ENCODE measurements at regions not wholly inside any gene's neighbourhood (a gene's known extent, or its start where the extent isn't known, plus 50 kb on each side); places are given as distances from the start of the nearest gene placed in this dataset.

DNA sequence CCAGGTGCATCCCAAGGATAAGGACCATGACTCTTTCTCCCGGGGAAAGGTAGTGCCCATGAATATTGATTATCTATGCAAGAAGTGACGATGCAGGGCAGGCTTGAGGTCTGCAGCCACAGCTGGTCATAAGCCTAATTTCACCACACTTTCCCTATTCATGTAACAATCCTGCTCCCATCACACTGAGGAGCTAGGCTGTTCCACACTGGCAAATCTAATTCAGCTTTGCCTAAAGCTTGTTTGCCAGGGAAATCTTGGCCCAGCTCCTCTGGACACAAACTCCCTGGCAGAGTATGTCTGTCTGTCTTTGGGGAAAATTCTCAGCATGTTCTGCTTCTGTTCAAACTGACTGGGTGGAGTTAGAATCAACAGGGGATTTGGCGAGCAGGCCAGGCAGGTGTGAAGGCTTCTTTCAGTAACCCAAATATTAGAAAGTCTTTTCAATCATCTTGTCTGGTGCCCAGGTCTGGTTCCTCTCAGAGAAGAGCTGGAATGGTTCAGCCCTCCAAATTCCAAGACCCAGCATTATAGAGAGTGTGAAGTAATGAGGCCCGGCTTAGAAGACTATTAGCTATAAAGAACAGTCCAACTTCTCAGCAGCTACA, 88.5 kb upstream of the SPDL1 start:
- no peaks in the 10 kb centered on the region for H3K9me3 ChIP-seq
- TF ChIP-seq CTCF (IDR thresholded peaks at IDR 0.05): no peak
- H3K4me3 ChIP-seq: no peak overlapping the region
- no peaks in the 10 kb centered on the region for H3K36me3 ChIP-seq (ENCODE audit: low read depth)
- no peak for DNase-seq
- intact Hi-C loops (cut with DNase I, micrococcal nuclease): no loop called here
- ATAC-seq: no peak
- no peaks in the 10 kb centered on the region for H3K4me1 ChIP-seq (ENCODE audit: low read depth)

GRCh38 chr5:169494383-169494935, 89.1 kb upstream of the SPDL1 start:
- Histone ChIP-seq H3K4me1 (ENCODE audit: low read depth) (no peaks in the 10 kb centered on the region), H3K36me3 (ENCODE audit: low read depth) (no peaks in the 10 kb centered on the region), H3K4me3 (no peak overlapping the region), H3K9me3 (no peaks in the 10 kb centered on the region)
- TF ChIP-seq CTCF (IDR thresholded peaks at IDR 0.05): no peak
- ATAC-seq: no peak
- intact Hi-C loops (cut with DNase I, micrococcal nuclease): no loop called here
- DNase-seq: no peak

DNA sequence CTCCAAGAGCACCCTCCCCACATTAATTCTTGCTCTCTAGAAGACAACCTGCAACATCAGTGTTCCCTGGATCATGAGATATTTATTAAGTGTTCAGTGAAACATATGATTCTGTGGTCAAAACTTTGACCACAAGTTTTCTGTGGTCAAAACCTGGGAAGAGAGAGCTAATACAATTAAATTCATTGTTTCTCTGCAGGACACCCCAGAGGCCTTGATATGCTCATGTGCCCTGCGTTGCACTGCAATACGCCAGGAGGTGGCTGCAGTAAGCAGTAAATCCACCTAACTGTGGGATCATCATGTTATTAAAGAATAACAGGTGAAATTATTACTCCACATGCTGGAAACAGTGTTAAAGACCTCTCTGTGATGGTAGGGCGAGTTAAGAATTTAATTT, 109.3 kb upstream of the SPDL1 start:
- Histone ChIP-seq H3K4me1 (ENCODE audit: low read depth) (no peaks in the 10 kb centered on the region), H3K4me3 (no peak overlapping the region), H3K36me3 (ENCODE audit: low read depth) (no peaks in the 10 kb centered on the region), H3K9me3 (no peaks in the 10 kb centered on the region)
- no peak for TF ChIP-seq CTCF (IDR thresholded peaks at IDR 0.05)
- DNase-seq (no peak), ATAC-seq (no peak)
- intact Hi-C loops (cut with DNase I, micrococcal nuclease): no loop called here

GRCh38 chr5:169472544-169472943, 111.0 kb upstream of the SPDL1 start:
- Histone ChIP-seq H3K4me3 (no peak overlapping the region), H3K36me3 (ENCODE audit: low read depth) (no peaks in the 10 kb centered on the region), H3K4me1 (ENCODE audit: low read depth) (no peaks in the 10 kb centered on the region), H3K9me3 (no peaks in the 10 kb centered on the region)
- ATAC-seq: no peak
- intact Hi-C loops (cut with DNase I, micrococcal nuclease): no loop called here
- no peak for TF ChIP-seq CTCF (IDR thresholded peaks at IDR 0.05)
- DNase-seq: no peak

DNA sequence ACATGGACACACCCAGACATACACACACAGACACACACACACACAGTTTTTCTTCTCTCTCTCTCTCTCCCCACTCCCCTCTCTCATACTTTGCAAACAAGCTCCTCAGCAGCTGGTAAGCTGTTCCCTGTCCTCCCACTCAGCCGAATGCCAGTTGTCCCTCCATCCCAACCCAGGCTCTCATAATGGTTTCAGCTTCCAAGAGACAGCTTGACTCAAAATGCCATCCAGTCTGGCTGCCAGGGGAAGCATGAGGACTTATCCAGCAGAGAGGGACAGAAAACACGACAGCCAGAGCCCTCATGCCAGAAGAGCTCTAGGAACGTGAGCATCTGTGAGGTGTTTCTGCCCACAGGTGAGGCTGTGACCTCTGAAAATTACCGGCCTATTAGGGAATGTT, 112.6 kb upstream of the SPDL1 start:
- no peak overlapping the region for H3K4me3 ChIP-seq
- no peaks in the 10 kb centered on the region for H3K36me3 ChIP-seq (ENCODE audit: low read depth)
- TF ChIP-seq CTCF (IDR thresholded peaks at IDR 0.05): no peak
- intact Hi-C loops (cut with DNase I, micrococcal nuclease): no loop called here
- DNase-seq: no peak
- no peak for ATAC-seq
- no peaks in the 10 kb centered on the region for H3K9me3 ChIP-seq
- H3K4me1 ChIP-seq (ENCODE audit: low read depth): no peaks in the 10 kb centered on the region
